Neural cell (in vitro differentiated cells): ENCODE measurements at regions not wholly inside any gene's neighbourhood (a gene's known extent, or its start where the extent isn't known, plus 50 kb on each side); places are given as distances from the start of the nearest gene placed in this dataset.

Source experiments
- H2AFZ ChIP-seq: fragments of 200-600, 300-800 bp; sonication (generic), shearing (Covaris generic); 2 replicates; pipeline ENCODE4 v1.6.0; 2014; ENCODE audit warnings: low read depth, mild to moderate bottlenecking, antibody characterized with exemption, low read length, moderate library complexity
- H3F3A ChIP-seq: fragments of 200-600 bp; shearing (Covaris generic); 2 replicates; pipeline ENCODE4 v1.6.1; 2016; ENCODE audit warnings: mild to moderate bottlenecking, moderate library complexity, mixed read lengths, antibody characterized with exemption, low read length; ENCODE audit not compliant: insufficient read depth, poor library complexity, severe bottlenecking
- H3K27ac ChIP-seq: fragments of 200-600, 300-800 bp; sonication (generic), shearing (Covaris generic); 2 replicates; pipeline ENCODE4 v1.5.1; 2014; ENCODE audit warnings: mild to moderate bottlenecking, low read length, moderate library complexity
- H3K27me3 ChIP-seq: fragments of 300-800, 200-600 bp; sonication (generic), shearing (Covaris generic); 2 replicates; pipeline ENCODE4 v1.6.0; 2014; ENCODE audit warnings: mild to moderate bottlenecking, low read depth, low read length, moderate library complexity; ENCODE audit not compliant: insufficient read depth
- H3K36me3 ChIP-seq: fragments of 300-800, 200-600 bp; sonication (generic), shearing (Covaris generic); 2 replicates; pipeline ENCODE4 v1.5.1; 2014; ENCODE audit warnings: mild to moderate bottlenecking, antibody characterized with exemption, low read length, moderate library complexity; ENCODE audit not compliant: insufficient read depth
- H3K4me2 ChIP-seq: fragments of 300-800, 200-600 bp; sonication (generic), shearing (Covaris generic); 2 replicates; pipeline ENCODE4 v1.6.0; 2014; ENCODE audit warnings: mild to moderate bottlenecking, low read length
- H3K4me3 ChIP-seq: fragments of 300-800, 200-600 bp; sonication (generic), shearing (Covaris generic); 2 replicates; pipeline ENCODE4 v1.5.1; 2014; ENCODE audit warnings: mild to moderate bottlenecking, low read length, moderate library complexity
- H3K79me2 ChIP-seq: fragments of 200-600 bp; shearing (Covaris generic); replicated peaks from 2 replicates; pipeline ENCODE4 v1.6.0; 2014; ENCODE audit warnings: mild to moderate bottlenecking, low read length, moderate library complexity; ENCODE audit not compliant: insufficient read depth
- H3K9ac ChIP-seq: fragments of 300-800, 200-600 bp; sonication (generic), shearing (Covaris generic); 2 replicates; pipeline ENCODE4 v1.6.1; 2016; ENCODE audit warnings: mild to moderate bottlenecking, low read length, mixed read lengths
- H3K9me2 ChIP-seq: fragments of 200-600 bp; shearing (Covaris generic); 2 replicates; pipeline ENCODE4 v1.6.1; 2016; ENCODE audit warnings: mild to moderate bottlenecking, low read length, mixed read lengths; ENCODE audit not compliant: insufficient read depth
- H3K9me3 ChIP-seq: fragments of 200-600, 300-800 bp; sonication (generic), shearing (Covaris generic); 2 replicates; pipeline ENCODE4 v1.6.1; 2016; ENCODE audit warnings: mild to moderate bottlenecking, mixed run types, low read length, moderate library complexity, mixed read lengths
- H4K20me1 ChIP-seq: fragments of 200-600 bp; shearing (Covaris generic); 2 replicates; pipeline ENCODE4 v1.6.1; 2016; ENCODE audit warnings: mild to moderate bottlenecking, mixed run types; ENCODE audit not compliant: insufficient read depth
- CTCF ChIP-seq: fragments of 450-650 bp; IDR thresholded peaks from 2 replicates; pipeline ENCODE4 v1.5.1; 2014; ENCODE audit warnings: antibody characterized with exemption, mild to moderate bottlenecking, moderate library complexity; ENCODE audit not compliant: poor library complexity, severe bottlenecking
- EP300 ChIP-seq: fragments of 450-650 bp; conservative IDR thresholded peaks from 2 replicates; pipeline ENCODE4 v1.6.1; 2014; ENCODE audit warnings: antibody characterized with exemption, mild to moderate bottlenecking, moderate library complexity; ENCODE audit not compliant: poor library complexity, severe bottlenecking
- EZH2 ChIP-seq: fragments of 200-600, 300-800 bp; shearing (Covaris generic), sonication (generic); IDR thresholded peaks from 2 replicates; pipeline ENCODE4 v1.6.1; 2014; ENCODE audit warnings: antibody characterized with exemption, low read length, borderline replicate concordance, mild to moderate bottlenecking; ENCODE audit not compliant: insufficient read depth, poor library complexity, severe bottlenecking
- MXI1 ChIP-seq: fragments of 450-650 bp; conservative IDR thresholded peaks from 2 replicates; pipeline ENCODE4 v1.6.1; 2014; ENCODE audit warnings: antibody characterized with exemption, mild to moderate bottlenecking; ENCODE audit not compliant: poor library complexity, severe bottlenecking
- POLR2AphosphoS5 ChIP-seq: IDR thresholded peaks from 2 replicates; pipeline ENCODE4 v1.6.1; 2012
- RAD21 ChIP-seq: fragments of 450-650 bp; conservative IDR thresholded peaks from 2 replicates; pipeline ENCODE4 v1.6.1; 2014; ENCODE audit warnings: antibody characterized with exemption, mild to moderate bottlenecking, moderate library complexity
- REST ChIP-seq: IDR thresholded peaks from 2 replicates; pipeline ENCODE4 v1.6.1; 2012; ENCODE audit warnings: borderline replicate concordance
- SMC3 ChIP-seq: fragments of 450-650 bp; conservative IDR thresholded peaks from 2 replicates; pipeline ENCODE4 v1.6.1; 2014; ENCODE audit warnings: antibody characterized with exemption, mild to moderate bottlenecking, moderate library complexity; ENCODE audit not compliant: poor library complexity
- TAF1 ChIP-seq: IDR thresholded peaks from 2 replicates; pipeline ENCODE4 v1.6.1; 2012; ENCODE audit warnings: low read depth

GRCh38 chrX:30941898-30942297, 52.8 kb upstream of the TAB3 start:
- Histone ChIP-seq H3K9ac (no peak overlapping the region), H3F3A (no peaks in the 10 kb centered on the region), H3K9me2 (no peaks in the 10 kb centered on the region), H2AFZ (no peak overlapping the region), H3K4me3 (no peak overlapping the region), H3K27ac (no peak overlapping the region), H3K9me3 (no peaks in the 10 kb centered on the region), H3K27me3 (no peaks in the 10 kb centered on the region), H3K36me3 (no peaks in the 10 kb centered on the region), H3K79me2 (no peaks in the 10 kb centered on the region), H3K4me2 (no peak overlapping the region), H4K20me1 (no peaks in the 10 kb centered on the region)
- no peak for TF ChIP-seq REST
- TF ChIP-seq SMC3, result no peak
- no peak for TF ChIP-seq EZH2
- no peak for TF ChIP-seq TAF1
- no peak for TF ChIP-seq EP300
- no peak for TF ChIP-seq RAD21
- TF ChIP-seq POLR2AphosphoS5, result no peak
- TF ChIP-seq CTCF, result no peak
- no peak for TF ChIP-seq MXI1

GRCh38 chrX:30939928-30940327, 50.9 kb upstream of the TAB3 start:
- Histone ChIP-seq H3K9me2 (no peaks in the 10 kb centered on the region), H3K27ac (no peak overlapping the region), H3K36me3 (no peaks in the 10 kb centered on the region), H3F3A (no peaks in the 10 kb centered on the region), H3K79me2 (no peaks in the 10 kb centered on the region), H3K4me2 (no peak overlapping the region), H4K20me1 (no peaks in the 10 kb centered on the region), H2AFZ (no peak overlapping the region), H3K27me3 (no peaks in the 10 kb centered on the region), H3K4me3 (no peak overlapping the region), H3K9me3 (no peaks in the 10 kb centered on the region), H3K9ac (no peak overlapping the region)
- TF ChIP-seq EZH2 (no peak), POLR2AphosphoS5 (no peak), SMC3 (no peak), CTCF (no peak), REST (no peak), MXI1 (no peak), RAD21 (no peak), TAF1 (no peak), EP300 (no peak)
